CD4-positive, alpha-beta memory T cell (primary cell): ENCODE measurements at regions not wholly inside any gene's neighbourhood (a gene's known extent, or its start where the extent isn't known, plus 50 kb on each side); places are given as distances from the start of the nearest gene placed in this dataset.
A peak's percentile ranks its signal among the peaks of the same experiment; 100 is the strongest.

ENCODE experiments used
- CTCF ChIA-PET: fragments of 350-600 bp; sonication (Branson Sonifier 250); formaldehyde crosslinking; loops from one replicate; lab custom pipeline; 2021; ENCODE audit warnings: inconsistent platforms; ENCODE audit not compliant: partially characterized antibody; lab: Charles Lee
- POLR2A ChIA-PET: fragments of 350-600 bp; sonication (Branson Sonifier 250); formaldehyde crosslinking; loops from one replicate; lab custom pipeline; 2021; ENCODE audit not compliant: partially characterized antibody; lab: Charles Lee
- DNase-seq, 5 donors: peaks; one replicate each; pipeline versions ENCODE4 v3.0.0 to v3.0.0-alpha.2; 2020 to 2022; ENCODE audit warnings: mixed read lengths in 1 of 5
- H3K27ac ChIP-seq: one replicate; pipeline ENCODE4 v1.7.0; 2013; ENCODE audit warnings: low read depth, low read length
- H3K27me3 ChIP-seq: 2 replicates; pipeline ENCODE4 v1.7.0; 2013; ENCODE audit warnings: mild to moderate bottlenecking, low read length, moderate library complexity; ENCODE audit not compliant: insufficient read depth
- H3K36me3 ChIP-seq: 2 replicates; pipeline ENCODE4 v1.7.0; 2013; ENCODE audit warnings: mild to moderate bottlenecking, low read length, moderate library complexity; ENCODE audit not compliant: insufficient read depth
- H3K4me1 ChIP-seq: 2 replicates; pipeline ENCODE4 v1.7.0; 2013; ENCODE audit warnings: mild to moderate bottlenecking, low read length, moderate library complexity; ENCODE audit not compliant: insufficient read depth
- H3K4me3 ChIP-seq, 2 donors: one replicate each; pipeline ENCODE4 v1.7.0; 2013; ENCODE audit warnings: low read length in 2 of 2, mild to moderate bottlenecking in 1 of 2
- H3K9me3 ChIP-seq, 2 donors: one replicate each; pipeline ENCODE4 v1.7.0; 2013; ENCODE audit warnings: low read length in 2 of 2, control low read depth in 1 of 2; ENCODE audit not compliant: control insufficient read depth in 1 of 2
- H3K27ac Mint-ChIP-seq, 7 donors: one replicate each; pipeline ENCODE4 v1.8.0; 2020 to 2021; ENCODE audit warnings: mixed read lengths in 7 of 7, mild to moderate bottlenecking in 6 of 7, inconsistent platforms in 3 of 7, moderate library complexity in 3 of 7
- H3K27me3 Mint-ChIP-seq, 2 donors: one replicate each; pipeline ENCODE4 v1.8.0; 2020 to 2021; ENCODE audit warnings: mixed read lengths in 2 of 2
- H3K36me3 Mint-ChIP-seq, 2 donors: one replicate each; pipeline ENCODE4 v1.8.0; 2020 to 2021; ENCODE audit warnings: mixed read lengths in 2 of 2, inconsistent platforms in 1 of 2, mild to moderate bottlenecking in 1 of 2
- H3K4me1 Mint-ChIP-seq, 4 donors: one replicate each; pipeline ENCODE4 v1.8.0; 2020 to 2021; ENCODE audit warnings: mixed read lengths in 4 of 4, mild to moderate bottlenecking in 1 of 4
- H3K4me3 Mint-ChIP-seq, 8 donors: one replicate each; pipeline ENCODE4 v1.8.0; 2020 to 2021; ENCODE audit warnings: mixed read lengths in 8 of 8, mild to moderate bottlenecking in 7 of 8, moderate library complexity in 6 of 8, inconsistent platforms in 3 of 8
- H3K9me3 Mint-ChIP-seq, 8 donors: one replicate each; pipeline ENCODE4 v1.8.0; 2020 to 2021; ENCODE audit warnings: mixed read lengths in 8 of 8, mild to moderate bottlenecking in 5 of 8, inconsistent platforms in 3 of 8, moderate library complexity in 1 of 8
- intact Hi-C: fragments of 100-400 bp; cut with micrococcal nuclease; formaldehyde crosslinking; loops from one replicate; pipeline ENCODE4 v1.15.1; 2023

DNA sequence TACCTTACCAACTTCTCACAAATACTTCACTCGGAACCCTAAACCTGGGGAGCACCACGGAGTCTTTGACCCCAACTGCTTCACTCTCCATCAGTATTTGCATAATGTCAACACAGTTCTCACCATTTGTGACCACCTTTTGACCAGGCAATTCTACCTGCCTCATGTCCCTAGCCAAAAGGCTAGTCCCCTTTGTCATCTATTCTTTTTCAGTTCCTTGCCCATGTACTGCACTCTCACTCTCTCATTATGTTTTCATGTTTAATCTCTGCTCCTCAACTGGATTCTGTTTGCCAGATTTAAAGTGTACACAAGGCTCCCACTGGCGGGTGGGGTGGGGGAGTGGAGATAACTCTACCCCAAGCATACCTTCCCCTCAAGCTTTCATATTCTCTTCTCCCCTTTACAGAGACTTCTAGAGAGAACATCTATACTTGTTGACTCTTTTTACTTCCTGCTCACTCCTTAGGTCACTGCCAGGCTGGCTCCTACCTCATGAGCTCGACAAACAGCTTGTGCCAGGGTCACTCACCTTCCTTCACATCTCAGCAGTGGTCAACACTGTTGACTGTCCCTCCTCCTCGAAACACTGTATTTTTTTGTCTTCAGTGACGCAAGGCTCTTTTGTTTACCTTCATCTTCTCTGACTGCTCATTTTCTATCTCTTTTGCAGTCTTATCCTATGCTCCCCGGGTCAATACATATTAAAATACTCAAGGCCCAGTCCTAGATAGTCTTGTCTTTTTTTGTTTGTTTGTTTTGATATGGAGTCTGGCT is 88.7 kb upstream of the MAP4K3 start:
- Mint-ChIP-seq H3K27me3 (no peaks in the 10 kb centered on the region), H3K27ac (peak overlapping the region in 1 of 7 donors; percentile 43), H3K4me3 (no peak overlapping the region), H3K9me3 (peaks cover 0 to 7% (median 4%) of the 10 kb centered on the region in 8 donors), H3K4me1 (no peaks in the 10 kb centered on the region), H3K36me3 (peaks cover 0 to 6% of the 10 kb centered on the region in 2 donors)
- H3K27ac ChIP-seq = no peak overlapping the region
- CTCF ChIA-PET = no interaction called here
- H3K27me3 ChIP-seq = no peaks in the 10 kb centered on the region
- no peaks in the 10 kb centered on the region for H3K36me3 ChIP-seq
- DNase-seq = no peak
- intact Hi-C loops = no loop called here
- no peaks in the 10 kb centered on the region for H3K4me1 ChIP-seq
- POLR2A ChIA-PET = no interaction called here
- H3K4me3 ChIP-seq = no peak overlapping the region
- no peaks in the 10 kb centered on the region for H3K9me3 ChIP-seq

GRCh38 chr2:39528701-39529100 is 91.6 kb upstream of the MAP4K3 start:
- Histone ChIP-seq H3K9me3 (no peaks in the 10 kb centered on the region), H3K4me3 (no peak overlapping the region), H3K27me3 (no peaks in the 10 kb centered on the region), H3K27ac (no peak overlapping the region), H3K36me3 (no peaks in the 10 kb centered on the region), H3K4me1 (no peaks in the 10 kb centered on the region)
- H3K4me1 Mint-ChIP-seq = no peaks in the 10 kb centered on the region
- ChIA-PET CTCF (no interaction called here), POLR2A (no interaction called here)
- no peak overlapping the region for H3K27ac Mint-ChIP-seq
- intact Hi-C loops = no loop called here
- no peaks in the 10 kb centered on the region for H3K9me3 Mint-ChIP-seq
- no peak for DNase-seq
- no peaks in the 10 kb centered on the region for H3K27me3 Mint-ChIP-seq
- no peaks in the 10 kb centered on the region for H3K36me3 Mint-ChIP-seq
- H3K4me3 Mint-ChIP-seq = no peak overlapping the region

DNA sequence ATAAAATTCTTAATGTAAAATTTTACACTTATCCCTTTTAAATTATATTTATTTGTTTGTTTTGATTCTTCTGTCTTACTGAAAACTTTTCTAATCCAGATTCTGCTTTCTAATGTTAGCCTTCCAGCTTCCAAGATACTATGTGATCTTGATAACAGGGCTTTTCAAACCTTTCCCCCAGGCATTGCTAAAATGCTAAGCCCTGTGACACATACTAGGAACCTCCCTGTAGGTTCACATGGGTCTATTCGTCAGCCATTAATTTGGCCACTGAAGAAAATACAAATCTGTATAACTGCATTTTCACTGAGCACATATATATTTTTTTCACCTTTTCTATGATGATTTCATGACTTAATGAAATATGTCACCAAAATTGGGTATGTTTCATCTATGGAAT is 92.8 kb upstream of the MAP4K3 start:
- Histone ChIP-seq H3K27me3 (no peaks in the 10 kb centered on the region), H3K36me3 (no peaks in the 10 kb centered on the region), H3K4me3 (no peak overlapping the region), H3K27ac (no peak overlapping the region), H3K9me3 (no peaks in the 10 kb centered on the region), H3K4me1 (no peaks in the 10 kb centered on the region)
- ChIA-PET CTCF (no interaction called here), POLR2A (no interaction called here)
- no peak for DNase-seq
- peaks cover 2 to 4% of the 10 kb centered on the region in 2 donors for H3K27me3 Mint-ChIP-seq
- H3K4me3 Mint-ChIP-seq = no peak overlapping the region
- no peaks in the 10 kb centered on the region for H3K4me1 Mint-ChIP-seq
- H3K9me3 Mint-ChIP-seq = no peaks in the 10 kb centered on the region
- no peak overlapping the region for H3K27ac Mint-ChIP-seq
- intact Hi-C loops = no loop called here
- no peaks in the 10 kb centered on the region for H3K36me3 Mint-ChIP-seq

DNA sequence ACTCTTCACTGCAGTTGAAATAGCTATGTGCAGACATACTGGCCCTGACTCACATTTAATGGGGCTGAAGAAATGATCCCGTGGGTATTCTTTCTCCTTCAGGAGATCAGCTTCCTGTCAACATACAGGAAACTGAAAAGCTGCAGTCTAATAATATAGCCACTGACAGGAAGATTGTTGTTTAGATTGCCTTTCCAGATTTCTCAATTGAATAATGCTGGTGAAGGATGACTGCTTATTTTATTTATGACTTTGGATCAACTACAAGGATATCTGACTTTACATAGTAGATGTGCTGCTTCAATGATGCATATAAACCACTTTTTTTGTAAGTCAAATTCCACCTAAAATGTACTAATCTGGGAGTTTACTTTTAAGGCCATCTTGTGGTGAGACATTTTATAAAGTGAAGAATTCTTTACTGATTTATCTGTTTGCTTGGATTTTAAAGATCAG is 93.4 kb upstream of the MAP4K3 start:
- H3K4me3 ChIP-seq = no peak overlapping the region
- Mint-ChIP-seq H3K36me3 (no peaks in the 10 kb centered on the region), H3K9me3 (no peaks in the 10 kb centered on the region), H3K27ac (no peak overlapping the region), H3K27me3 (peaks cover 2 to 5% of the 10 kb centered on the region in 2 donors), H3K4me3 (no peak overlapping the region), H3K4me1 (no peaks in the 10 kb centered on the region)
- H3K27ac ChIP-seq = no peak overlapping the region
- no peaks in the 10 kb centered on the region for H3K9me3 ChIP-seq
- H3K36me3 ChIP-seq = no peaks in the 10 kb centered on the region
- DNase-seq = no peak
- H3K27me3 ChIP-seq = no peaks in the 10 kb centered on the region
- POLR2A ChIA-PET = no interaction called here
- intact Hi-C loops = no loop called here
- CTCF ChIA-PET = no interaction called here
- H3K4me1 ChIP-seq = no peaks in the 10 kb centered on the region

DNA sequence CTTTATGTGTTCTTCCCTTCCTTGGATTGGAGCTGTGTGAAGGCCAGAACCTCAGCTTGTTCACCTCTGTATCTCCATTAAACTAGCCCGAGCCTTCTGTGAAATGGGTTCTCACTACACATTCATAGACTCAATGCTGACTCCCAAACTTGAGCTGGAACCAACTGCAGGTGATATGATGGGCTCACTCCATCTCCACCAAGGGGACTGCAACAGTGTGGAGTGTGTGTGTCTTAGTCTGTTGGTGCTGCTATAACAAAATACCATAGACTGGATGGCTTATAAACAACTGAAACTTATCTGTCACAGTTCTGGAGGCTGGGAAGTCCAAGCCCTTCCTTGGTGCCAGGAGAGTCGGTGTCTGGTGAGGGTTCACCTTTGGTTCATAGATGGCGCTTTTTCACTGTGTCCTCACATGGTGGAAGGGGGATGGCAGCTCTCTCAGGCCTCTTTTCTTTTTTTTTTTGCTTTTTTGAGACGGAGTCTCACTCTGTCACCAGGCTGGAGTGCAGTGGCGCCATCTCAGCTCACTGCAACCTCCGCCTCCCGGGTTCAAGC is 94.2 kb upstream of the MAP4K3 start:
- Histone ChIP-seq H3K27me3 (no peaks in the 10 kb centered on the region), H3K27ac (no peak overlapping the region), H3K4me1 (no peaks in the 10 kb centered on the region), H3K36me3 (no peaks in the 10 kb centered on the region), H3K4me3 (no peak overlapping the region), H3K9me3 (no peaks in the 10 kb centered on the region)
- Mint-ChIP-seq H3K4me1 (no peaks in the 10 kb centered on the region), H3K9me3 (no peaks in the 10 kb centered on the region), H3K27ac (no peak overlapping the region), H3K27me3 (peaks cover 2 to 5% of the 10 kb centered on the region in 2 donors), H3K4me3 (no peak overlapping the region), H3K36me3 (no peaks in the 10 kb centered on the region)
- DNase-seq = no peak
- POLR2A ChIA-PET = no interaction called here
- CTCF ChIA-PET = no interaction called here
- intact Hi-C loops = no loop called here

GRCh38 chr2:39532933-39533332 is 95.8 kb upstream of the MAP4K3 start:
- DNase-seq = no peak
- H3K4me3 Mint-ChIP-seq = no peak overlapping the region
- CTCF ChIA-PET = interaction anchor here (0.6 kb wide), 1 partner anchor 38 kb away, joined by 3 read pairs; no protein-coding TSS in a partner anchor

GRCh38 chr2:39534095-39534711 is 97.1 kb upstream of the MAP4K3 start:
- no peaks in the 10 kb centered on the region for H3K36me3 ChIP-seq
- ChIA-PET POLR2A (no interaction called here), CTCF (no interaction called here)
- no peaks in the 10 kb centered on the region for H3K27me3 ChIP-seq
- H3K4me3 Mint-ChIP-seq = no peak overlapping the region
- no peak overlapping the region for H3K27ac ChIP-seq
- intact Hi-C loops = no loop called here
- no peak overlapping the region for H3K4me3 ChIP-seq
- no peaks in the 10 kb centered on the region for H3K4me1 Mint-ChIP-seq
- H3K9me3 ChIP-seq = no peaks in the 10 kb centered on the region
- no peaks in the 10 kb centered on the region for H3K36me3 Mint-ChIP-seq
- DNase-seq = no peak
- peaks cover 4 to 5% of the 10 kb centered on the region in 2 donors for H3K27me3 Mint-ChIP-seq
- H3K9me3 Mint-ChIP-seq = no peaks in the 10 kb centered on the region
- no peak overlapping the region for H3K27ac Mint-ChIP-seq
- H3K4me1 ChIP-seq = no peaks in the 10 kb centered on the region

More at GRCh38 chr2:39532933-39533332, 95.8 kb upstream of the MAP4K3 start:
- peaks cover 2 to 5% of the 10 kb centered on the region in 2 donors for H3K27me3 Mint-ChIP-seq
- Histone ChIP-seq H3K27me3 (no peaks in the 10 kb centered on the region), H3K4me1 (no peaks in the 10 kb centered on the region), H3K9me3 (no peaks in the 10 kb centered on the region), H3K4me3 (no peak overlapping the region), H3K36me3 (no peaks in the 10 kb centered on the region), H3K27ac (no peak overlapping the region)
- no peaks in the 10 kb centered on the region for H3K4me1 Mint-ChIP-seq
- intact Hi-C loops = no loop called here
- no peaks in the 10 kb centered on the region for H3K9me3 Mint-ChIP-seq
- H3K36me3 Mint-ChIP-seq = no peaks in the 10 kb centered on the region
- POLR2A ChIA-PET = no interaction called here
- H3K27ac Mint-ChIP-seq = no peak overlapping the region
